ENCODE measurements at regions not wholly inside any gene's neighbourhood (a gene's known extent, or its start where the extent isn't known, plus 50 kb on each side); places are given as distances from the start of the nearest gene placed in this dataset.

DNA sequence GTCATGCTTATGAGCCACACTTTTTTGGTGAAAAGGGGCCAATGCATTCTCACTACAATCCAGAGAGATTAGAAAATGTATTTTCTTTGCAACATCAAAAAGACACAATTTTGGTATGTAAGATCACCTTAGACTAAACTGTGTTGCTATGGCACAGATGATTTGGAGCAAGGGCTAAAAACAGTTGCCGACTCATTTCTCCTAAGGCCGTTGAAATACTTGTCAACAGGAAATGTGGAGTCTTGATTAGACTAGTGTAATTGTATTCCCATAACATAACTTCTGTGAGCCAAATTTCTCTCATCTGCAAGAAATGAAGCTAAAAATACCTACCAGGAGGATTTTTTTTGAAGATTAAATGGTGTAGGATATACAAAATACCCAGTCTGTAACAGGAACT, 2547.7 kb downstream of the ARAP2 start:
- no peaks in the 10 kb centered on the region for H3K36me3 ChIP-seq (ENCODE audit: control insufficient read depth in 2 of 4, insufficient read depth in 4 of 4, low read length in 3 of 4)
- H3K4ac ChIP-seq (replicated peaks; ENCODE audit: insufficient read length, low read depth, low read length): no peak overlapping the region
- H2BK12ac ChIP-seq (ENCODE audit: low read depth, low read length): no peak overlapping the region
- H2BK15ac ChIP-seq (ENCODE audit: low read length): no peak overlapping the region
- H2AK5ac ChIP-seq (ENCODE audit: low read depth, low read length): no peak overlapping the region
- ChIA-PET POLR2A (ENCODE audit: partially characterized antibody) (no interaction called here), CTCF (ENCODE audit: partially characterized antibody) (no interaction called here)
- H4K8ac ChIP-seq (ENCODE audit: extremely low read depth, insufficient read depth, low read length): no peak overlapping the region
- no peak overlapping the region for H3K4me3 ChIP-seq (ENCODE audit: extremely low read depth in 1 of 4, insufficient read depth in 2 of 4, low read depth in 3 of 4, low read length in 4 of 4)
- no peak overlapping the region for H2BK120ac ChIP-seq (replicated peaks; ENCODE audit: low read depth, low read length)
- no peaks in the 10 kb centered on the region for H3K79me2 ChIP-seq (ENCODE audit: control insufficient read depth in 1 of 2, insufficient read depth in 2 of 2, low read length in 2 of 2)
- H3K79me1 ChIP-seq (ENCODE audit: low read depth, low read length): no peaks in the 10 kb centered on the region
- no peak overlapping the region for H2BK20ac ChIP-seq (ENCODE audit: low read length)
- 100% methylated on average over 2 of the region's 2 CpGs; no CpG with 5 or more reads in 1 of the 2 experiments for WGBS, 2 experiments (ENCODE audit: extremely low coverage in 1 of 2, insufficient coverage in 1 of 2, insufficient read length in 1 of 2, insufficient replicate concordance in 2 of 2, low coverage in 1 of 2, low lambda C conversion rate in 2 of 2, missing lambda C conversion rate in 1 of 2)
- H4K5ac ChIP-seq (ENCODE audit: insufficient read length, low read depth, low read length): no peak overlapping the region
- H3K4me1 ChIP-seq (replicated peaks in 1 of 4; ENCODE audit: control insufficient read depth in 3 of 4, insufficient read depth in 4 of 4, low read length in 3 of 4): no peaks in the 10 kb centered on the region
- H3K9me3 ChIP-seq (ENCODE audit: insufficient read depth in 2 of 2, low read depth in 1 of 2, low read length in 1 of 2): peaks cover 0 to 11% of the 10 kb centered on the region in 2 experiments; a peak in 2 of 4 replicates
- no peak overlapping the region for H3K18ac ChIP-seq (ENCODE audit: extremely low read depth, low read length)
- H3K27me3 ChIP-seq (replicated peaks in 1 of 4; ENCODE audit: control insufficient read depth in 3 of 4, extremely low read depth in 1 of 4, insufficient read depth in 3 of 4, low read length in 3 of 4): no peaks in the 10 kb centered on the region
- H4K91ac ChIP-seq (replicated peaks; ENCODE audit: insufficient read length, low read length): no peak overlapping the region
- H3K4me2 ChIP-seq (ENCODE audit: insufficient read depth in 1 of 2, low read depth in 2 of 2, low read length in 2 of 2): no peak overlapping the region
- FAIRE-seq (no peak), DNase-seq (ENCODE audit: low read depth in 1 of 2, low spot score in 2 of 2) (no peak)
- no peak overlapping the region for H3K9ac ChIP-seq (replicated peaks in 1 of 4; ENCODE audit: extremely low read depth in 1 of 4, low read depth in 3 of 4, low read length in 3 of 4)
- no peak overlapping the region for H3K27ac ChIP-seq (ENCODE audit: low read depth, low read length)
- no peaks in the 10 kb centered on the region for H4K20me1 ChIP-seq (replicated peaks in 1 of 2; ENCODE audit: control insufficient read depth in 1 of 2, insufficient read depth in 2 of 2, low read length in 2 of 2)
- H3K56ac ChIP-seq (replicated peaks; ENCODE audit: insufficient read length, low read depth, low read length): no peak overlapping the region
- H3K23ac ChIP-seq (ENCODE audit: insufficient read length): no peak overlapping the region
- H2BK5ac ChIP-seq (ENCODE audit: low read depth, low read length): no peak overlapping the region
- H2AFZ ChIP-seq (ENCODE audit: low read length): no peak overlapping the region
- no peaks in the 10 kb centered on the region for H3K23me2 ChIP-seq (ENCODE audit: low read depth, low read length)
- no peak overlapping the region for H3K14ac ChIP-seq (ENCODE audit: insufficient read length)
- TF ChIP-seq TEAD4 (IDR thresholded peaks at IDR 0.05; ENCODE audit: low read depth, low read length) (no peak), CHD1 (IDR thresholded peaks at IDR 0.05; ENCODE audit: low read depth, low read length) (no peak), EGR1 (IDR thresholded peaks at IDR 0.05; ENCODE audit: borderline replicate concordance, low read depth, low read length) (no peak), CTBP2 (IDR thresholded peaks at IDR 0.05; ENCODE audit: borderline replicate concordance, insufficient read depth, insufficient read length, low read length) (no peak), GTF2F1 (IDR thresholded peaks at IDR 0.05; ENCODE audit: borderline replicate concordance, low read depth, low read length) (no peak), KDM5A (IDR thresholded peaks at IDR 0.05; ENCODE audit: low read length) (no peak), SIX5 (IDR thresholded peaks at IDR 0.05; ENCODE audit: low read depth, low read length) (no peak), RAD21 (IDR thresholded peaks at IDR 0.05 in 1 of 2, conservative IDR thresholded peaks at IDR 0.05 in 1 of 2; ENCODE audit: low read depth in 2 of 2, low read length in 2 of 2) (no peak), BACH1 (IDR thresholded peaks at IDR 0.05; ENCODE audit: low read length) (no peak), HDAC2 (IDR thresholded peaks at IDR 0.05; ENCODE audit: borderline replicate concordance in 1 of 2, low read depth in 2 of 2, low read length in 2 of 2) (no peak), ASH2L (IDR thresholded peaks at IDR 0.05; ENCODE audit: low read length) (no peak)
- TF ChIP-seq, protein P1, sequence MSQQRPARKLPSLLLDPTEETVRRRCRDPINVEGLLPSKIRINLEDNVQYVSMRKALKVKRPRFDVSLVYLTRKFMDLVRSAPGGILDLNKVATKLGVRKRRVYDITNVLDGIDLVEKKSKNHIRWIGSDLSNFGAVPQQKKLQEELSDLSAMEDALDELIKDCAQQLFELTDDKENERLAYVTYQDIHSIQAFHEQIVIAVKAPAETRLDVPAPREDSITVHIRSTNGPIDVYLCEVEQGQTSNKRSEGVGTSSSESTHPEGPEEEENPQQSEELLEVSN (IDR thresholded peaks at IDR 0.05): no peak
